Osteoblast (primary cell): ENCODE measurements at regions not wholly inside any gene's neighbourhood (a gene's known extent, or its start where the extent isn't known, plus 50 kb on each side); places are given as distances from the start of the nearest gene placed in this dataset.
A peak's percentile ranks its signal among the peaks of the same experiment; 100 is the strongest.

Source experiments
- DNase-seq: peaks from one replicate; pipeline ENCODE4 v3.0.0; 2011; ENCODE audit warnings: low spot score, mixed read lengths; ENCODE audit not compliant: insufficient read length; ENCODE audit errors: missing footprints
- H2AFZ ChIP-seq: 2 replicates; pipeline ENCODE4 v1.6.0; 2011; ENCODE audit warnings: mild to moderate bottlenecking, low read length
- H3K27ac ChIP-seq: 2 replicates; pipeline ENCODE4 v1.5.1; 2011; ENCODE audit warnings: mild to moderate bottlenecking, low read depth, low read length, moderate library complexity
- H3K27me3 ChIP-seq: 2 replicates; pipeline ENCODE4 v1.6.0; 2012; ENCODE audit warnings: mild to moderate bottlenecking, control low read depth, inconsistent platforms, low read length, moderate library complexity; ENCODE audit not compliant: insufficient read depth
- H3K36me3 ChIP-seq: 2 replicates; pipeline ENCODE4 v1.5.1; 2011; ENCODE audit warnings: mild to moderate bottlenecking, low read length, control low read depth, moderate library complexity; ENCODE audit not compliant: insufficient read depth
- H3K4me1 ChIP-seq: 2 replicates; pipeline ENCODE4 v1.5.1; 2011; ENCODE audit warnings: mild to moderate bottlenecking, low read length, control low read depth, moderate library complexity; ENCODE audit not compliant: insufficient read depth
- H3K4me2 ChIP-seq: 2 replicates; pipeline ENCODE4 v1.6.0; 2011; ENCODE audit warnings: mild to moderate bottlenecking, low read length; ENCODE audit not compliant: insufficient read depth
- H3K4me3 ChIP-seq: fragments of 200-600 bp; sonication (generic); 3 replicates; pipeline ENCODE4 v1.5.1; 2012; ENCODE audit warnings: mild to moderate bottlenecking, low read length, inconsistent platforms; ENCODE audit not compliant: insufficient read depth
- H3K79me2 ChIP-seq: 2 replicates; pipeline ENCODE4 v1.6.0; 2012; ENCODE audit warnings: mild to moderate bottlenecking, low read length, control low read depth, inconsistent platforms; ENCODE audit not compliant: insufficient read depth
- H3K9me3 ChIP-seq: 2 replicates; pipeline ENCODE4 v1.5.1; 2011; ENCODE audit warnings: low read depth, low read length, control low read depth
- H4K20me1 ChIP-seq: 2 replicates; pipeline ENCODE4 v1.6.0; 2012; ENCODE audit warnings: mild to moderate bottlenecking, low read length, control low read depth; ENCODE audit not compliant: insufficient read depth
- TF ChIP-seq, protein P1 (sequence below): IDR thresholded peaks from 2 replicates; pipeline ENCODE4 v1.5.1; 2011; ENCODE audit warnings: mild to moderate bottlenecking, low read depth, low read length, moderate library complexity; ENCODE audit errors: extremely low read depth

DNA sequence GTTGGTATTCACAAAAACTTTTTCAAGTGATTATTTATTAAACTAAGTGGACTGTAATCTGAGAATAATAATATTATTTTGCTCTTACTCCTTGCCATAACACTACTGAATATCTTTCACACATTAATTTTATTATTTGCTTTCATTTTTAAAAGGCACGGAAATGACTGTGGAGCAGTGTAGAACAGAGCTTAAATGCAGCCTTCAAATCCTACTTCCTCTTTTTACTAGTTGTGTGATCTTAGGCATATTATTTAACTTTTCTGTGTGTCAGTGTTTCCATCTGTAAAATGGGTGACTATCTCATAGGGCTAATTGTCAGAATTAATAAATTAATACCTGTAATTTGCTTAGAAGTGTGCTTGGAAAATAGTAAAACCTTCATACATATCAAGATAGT lies 55.5 kb upstream of the SLC8A1 start:
- DNase-seq, result no peak
- Histone ChIP-seq H3K9me3 (no peaks in the 10 kb centered on the region), H3K4me3 (no peak overlapping the region), H3K27ac (no peak overlapping the region), H4K20me1 (no peaks in the 10 kb centered on the region), H3K79me2 (no peaks in the 10 kb centered on the region), H2AFZ (no peak overlapping the region), H3K4me1 (peaks cover 11% of the 10 kb centered on the region), H3K27me3 (no peaks in the 10 kb centered on the region), H3K4me2 (no peak overlapping the region), H3K36me3 (no peaks in the 10 kb centered on the region)
- TF ChIP-seq, protein P1, sequence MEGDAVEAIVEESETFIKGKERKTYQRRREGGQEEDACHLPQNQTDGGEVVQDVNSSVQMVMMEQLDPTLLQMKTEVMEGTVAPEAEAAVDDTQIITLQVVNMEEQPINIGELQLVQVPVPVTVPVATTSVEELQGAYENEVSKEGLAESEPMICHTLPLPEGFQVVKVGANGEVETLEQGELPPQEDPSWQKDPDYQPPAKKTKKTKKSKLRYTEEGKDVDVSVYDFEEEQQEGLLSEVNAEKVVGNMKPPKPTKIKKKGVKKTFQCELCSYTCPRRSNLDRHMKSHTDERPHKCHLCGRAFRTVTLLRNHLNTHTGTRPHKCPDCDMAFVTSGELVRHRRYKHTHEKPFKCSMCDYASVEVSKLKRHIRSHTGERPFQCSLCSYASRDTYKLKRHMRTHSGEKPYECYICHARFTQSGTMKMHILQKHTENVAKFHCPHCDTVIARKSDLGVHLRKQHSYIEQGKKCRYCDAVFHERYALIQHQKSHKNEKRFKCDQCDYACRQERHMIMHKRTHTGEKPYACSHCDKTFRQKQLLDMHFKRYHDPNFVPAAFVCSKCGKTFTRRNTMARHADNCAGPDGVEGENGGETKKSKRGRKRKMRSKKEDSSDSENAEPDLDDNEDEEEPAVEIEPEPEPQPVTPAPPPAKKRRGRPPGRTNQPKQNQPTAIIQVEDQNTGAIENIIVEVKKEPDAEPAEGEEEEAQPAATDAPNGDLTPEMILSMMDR, result no peak

DNA sequence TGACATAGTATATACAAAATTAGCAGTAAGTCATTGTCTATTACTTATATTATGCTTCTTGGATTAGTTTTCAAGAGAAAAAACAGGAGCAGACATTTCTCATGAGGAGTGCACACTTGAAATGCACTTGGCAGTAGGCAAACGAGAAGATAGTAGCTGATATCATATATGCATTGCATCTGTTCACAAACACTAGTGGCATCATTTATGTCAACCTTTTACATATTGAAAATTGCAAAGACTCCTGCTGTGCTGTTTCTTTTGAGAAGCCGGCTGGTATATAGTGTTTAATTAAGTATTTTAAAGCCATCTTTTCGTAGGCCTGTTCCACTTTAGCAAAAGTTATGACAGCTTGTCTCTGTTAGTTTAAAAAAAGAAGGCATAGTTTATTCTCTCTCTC lies 58.4 kb upstream of the SLC8A1 start:
- Histone ChIP-seq H2AFZ (no peak overlapping the region), H3K27ac (no peak overlapping the region), H3K79me2 (no peaks in the 10 kb centered on the region), H4K20me1 (no peaks in the 10 kb centered on the region), H3K4me2 (no peak overlapping the region), H3K4me1 (peaks cover 11% of the 10 kb centered on the region), H3K4me3 (no peak overlapping the region), H3K9me3 (no peaks in the 10 kb centered on the region), H3K27me3 (no peaks in the 10 kb centered on the region), H3K36me3 (no peaks in the 10 kb centered on the region)
- TF ChIP-seq, protein P1, result no peak
- no peak for DNase-seq

DNA sequence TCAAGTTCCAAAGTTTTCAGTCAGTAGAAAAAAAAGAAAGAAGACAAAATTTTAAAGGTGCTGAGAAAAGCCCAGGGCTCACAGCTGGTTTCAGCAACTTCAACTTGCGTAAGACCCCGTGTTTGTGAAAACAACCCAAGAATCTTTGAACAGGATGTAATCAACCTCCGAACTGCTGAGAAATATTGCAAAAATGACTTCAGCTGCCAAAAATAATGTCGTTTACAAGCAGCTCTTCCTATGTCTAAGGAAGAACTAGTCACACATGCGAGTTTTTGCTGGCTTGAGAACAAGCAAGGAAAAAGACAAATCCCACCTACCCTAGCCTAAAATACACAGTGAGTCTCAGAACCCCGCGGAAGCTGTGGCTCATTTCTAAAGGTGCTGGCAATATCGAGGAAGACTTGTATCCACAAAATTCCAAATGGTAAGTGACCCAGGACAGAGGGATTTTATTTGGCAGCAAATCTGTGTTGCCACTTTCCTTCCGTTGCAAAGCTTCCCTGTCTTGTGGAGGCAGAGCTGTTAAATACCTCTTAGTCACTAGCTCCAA lies 59.8 kb upstream of the SLC8A1 start:
- Histone ChIP-seq H3K27ac (peak overlapping the region; percentile 51), H4K20me1 (no peaks in the 10 kb centered on the region), H3K36me3 (no peaks in the 10 kb centered on the region), H2AFZ (peak overlapping the region; percentile 81), H3K4me3 (peak overlapping the region; percentile 64), H3K9me3 (no peaks in the 10 kb centered on the region), H3K27me3 (no peaks in the 10 kb centered on the region), H3K4me1 (peaks cover 11% of the 10 kb centered on the region), H3K79me2 (no peaks in the 10 kb centered on the region), H3K4me2 (peak overlapping the region; percentile 86)
- DNase-seq, result peak; percentile 51
- TF ChIP-seq, protein P1, result no peak

DNA sequence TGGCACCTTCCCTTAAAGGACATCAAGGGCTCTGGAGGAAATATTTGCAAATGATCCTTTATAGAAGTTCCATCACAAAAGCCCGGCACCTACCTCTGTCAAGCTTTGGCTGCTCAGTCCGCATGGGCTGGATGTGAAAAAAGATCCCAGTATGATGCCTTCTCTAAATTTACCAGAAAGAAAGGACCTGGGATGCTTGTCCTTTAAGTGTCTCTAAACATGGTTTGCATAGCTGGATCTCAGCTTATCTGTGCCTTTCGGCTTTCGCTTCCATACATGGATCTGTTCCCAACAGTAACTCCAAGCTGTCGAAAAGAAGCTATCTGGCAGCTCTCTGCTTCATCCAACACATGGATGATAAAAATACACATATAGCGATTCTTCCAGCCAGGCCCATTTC lies 60.4 kb upstream of the SLC8A1 start:
- Histone ChIP-seq H3K4me2 (peak overlapping the region; percentile 86), H4K20me1 (no peaks in the 10 kb centered on the region), H3K27me3 (no peaks in the 10 kb centered on the region), H2AFZ (no peak overlapping the region), H3K9me3 (no peaks in the 10 kb centered on the region), H3K4me3 (peak overlapping the region; percentile 64), H3K4me1 (peaks cover 11% of the 10 kb centered on the region), H3K36me3 (no peaks in the 10 kb centered on the region), H3K79me2 (no peaks in the 10 kb centered on the region), H3K27ac (peak overlapping the region; percentile 51)
- no peak for DNase-seq
- TF ChIP-seq, protein P1, result no peak
